NCI-H187 treated with DMSO at 0.1 percent for 48 hours (cell line): ENCODE measurements at regions not wholly inside any gene's neighbourhood (a gene's known extent, or its start where the extent isn't known, plus 50 kb on each side); places are given as distances from the start of the nearest gene placed in this dataset.

ENCODE experiments used
- DNase-seq: peaks from one replicate; lab custom pipeline; 2025; lab: John Stamatoyannopoulos, UW

GRCh38 chr5:166505067-166505466 is 1786.4 kb upstream of the WWC1 start:
- no peak for DNase-seq

- DNase-seq = no peak
Measured at GRCh38 chr5:166505544-166505943, 1785.9 kb upstream of the WWC1 start.

GRCh38 chr5:166507810-166508425 is 1783.5 kb upstream of the WWC1 start:
- no peak for DNase-seq

GRCh38 chr5:166509085-166509484 is 1782.4 kb upstream of the WWC1 start:
- DNase-seq = no peak

GRCh38 chr5:166517976-166518375 is 1773.5 kb upstream of the WWC1 start:
- DNase-seq = no peak

- DNase-seq = no peak
Measured at GRCh38 chr5:166523206-166523605, 1768.2 kb upstream of the WWC1 start.

- DNase-seq = no peak
Measured at GRCh38 chr5:166529200-166529599, 1762.2 kb upstream of the WWC1 start.

- DNase-seq = no peak
Measured at GRCh38 chr5:166532456-166533220, 1758.8 kb upstream of the WWC1 start.

GRCh38 chr5:166535641-166536040 is 1755.8 kb upstream of the WWC1 start:
- no peak for DNase-seq

- DNase-seq = no peak
Measured at GRCh38 chr5:166540156-166540555, 1751.3 kb upstream of the WWC1 start.

- no peak for DNase-seq
Measured at GRCh38 chr5:166551384-166551783, 1740.1 kb upstream of the WWC1 start.

- no peak for DNase-seq
Measured at GRCh38 chr5:166553778-166554177, 1737.7 kb upstream of the WWC1 start.

- no peak for DNase-seq
Measured at GRCh38 chr5:166561759-166562158, 1729.7 kb upstream of the WWC1 start.

- no peak for DNase-seq
Measured at GRCh38 chr5:166562246-166562645, 1729.2 kb upstream of the WWC1 start.

GRCh38 chr5:166566725-166567124 is 1724.7 kb upstream of the WWC1 start:
- no peak for DNase-seq

- no peak for DNase-seq
Measured at GRCh38 chr5:166570865-166571264, 1720.6 kb upstream of the WWC1 start.

GRCh38 chr5:166571668-166572067 is 1719.8 kb upstream of the WWC1 start:
- no peak for DNase-seq

GRCh38 chr5:166576323-166576722 is 1715.1 kb upstream of the WWC1 start:
- no peak for DNase-seq

- DNase-seq = no peak
Measured at GRCh38 chr5:166581826-166582225, 1709.6 kb upstream of the WWC1 start.

- no peak for DNase-seq
Measured at GRCh38 chr5:166582416-166582815, 1709.0 kb upstream of the WWC1 start.

GRCh38 chr5:166594567-166594966 is 1696.9 kb upstream of the WWC1 start:
- no peak for DNase-seq

- no peak for DNase-seq
Measured at GRCh38 chr5:166595274-166595951, 1696.0 kb upstream of the WWC1 start.

GRCh38 chr5:166596043-166596442 is 1695.4 kb upstream of the WWC1 start:
- DNase-seq = no peak
